HCT116 (cell line): ENCODE measurements at regions not wholly inside any gene's neighbourhood (a gene's known extent, or its start where the extent isn't known, plus 50 kb on each side); places are given as distances from the start of the nearest gene placed in this dataset.

Experiments
- ATAC-seq: fragments of 200-7000 bp; cut with Tn5 transposase; 2 replicates; pipeline ENCODE4 v1.9.1; 2020; ENCODE audit warnings: mild to moderate bottlenecking, moderate library complexity
- BruUV-seq: library from RNA; stranded (reverse); fragments of 400-500 nt; replicated peaks from 2 replicates; lab custom pipeline; 2021; lab: Mats Ljungman, UMichigan
- CTCF ChIA-PET: fragments of 300-600 bp; sonication (Branson Sonifier 250); formaldehyde crosslinking; loops from one replicate; lab custom pipeline; 2021; ENCODE audit warnings: antibody characterized with exemption; lab: Charles Lee
- POLR2A ChIA-PET: fragments of 300-600, 350-600 bp; sonication (Branson Sonifier 250); formaldehyde crosslinking; loops from one replicate; lab custom pipeline; 2021; ENCODE audit warnings: antibody characterized with exemption; lab: Charles Lee
- RAD21 ChIA-PET, 2 experiments: fragments of 300-600 bp; sonication (Branson Sonifier 250); formaldehyde crosslinking; loops; one replicate each; lab custom pipeline; 2023; ENCODE audit warnings: low total read pairs in 2 of 2; ENCODE audit not compliant: uncharacterized antibody in 2 of 2, unreplicated experiment in 2 of 2, low non-redundant PET in 1 of 2; lab: Charles Lee
- DNase-seq: peaks from one replicate; pipeline ENCODE4 v3.0.0-alpha.2; 2010; ENCODE audit warnings: low read depth, low spot score
- H2AFZ ChIP-seq: fragments of 200-600 bp; shearing (Covaris generic), sonication (generic); 2 replicates; pipeline ENCODE4 v1.6.1; 2017; ENCODE audit warnings: low read depth, mixed run types, mixed read lengths, antibody characterized with exemption, low read length; ENCODE audit not compliant: poor library complexity, severe bottlenecking
- H3K27ac ChIP-seq: 2 replicates; pipeline ENCODE4 v1.5.1; 2012; ENCODE audit warnings: low read depth, low read length
- H3K27me3 ChIP-seq: fragments of 200-600 bp; sonication (generic); 2 replicates; pipeline ENCODE4 v1.6.1; 2016; ENCODE audit warnings: mixed run types, low read length, mixed read lengths; ENCODE audit not compliant: insufficient read depth
- H3K36me3 ChIP-seq, 2 experiments: fragments of 200-500 bp in 1 of 2; fragments of 200-600 bp in 1 of 2; sonication (Bioruptor generic) in 1 of 2; sonication (generic) in 1 of 2; 2 replicates each; pipeline versions ENCODE4 v1.5.1 to v1.6.1; 2014 to 2016; ENCODE audit warnings: low read length in 2 of 2, inconsistent platforms in 1 of 2, mixed read lengths in 1 of 2, mixed run types in 1 of 2; ENCODE audit not compliant: insufficient read depth in 2 of 2, control insufficient read depth in 1 of 2
- H3K4me1 ChIP-seq, 2 experiments: fragments of 200-600 bp in 1 of 2; sonication (generic) in 1 of 2; 2 replicates each; pipeline versions ENCODE4 v1.5.1 to v1.6.1; 2012 to 2017; ENCODE audit warnings: low read length in 2 of 2, inconsistent platforms in 1 of 2, mild to moderate bottlenecking in 1 of 2, mixed read lengths in 1 of 2, mixed run types in 1 of 2, moderate library complexity in 1 of 2; ENCODE audit not compliant: insufficient read depth in 2 of 2, control insufficient read depth in 1 of 2
- H3K4me2 ChIP-seq: fragments of 200-600 bp; sonication (generic); 2 replicates; pipeline ENCODE4 v1.6.1; 2017; ENCODE audit warnings: mixed run types, low read length, mixed read lengths
- H3K4me3 ChIP-seq, 2 experiments: fragments of 200-600 bp in 1 of 2; sonication (generic) in 1 of 2; replicated peaks in 1 of 2; 2 replicates each; pipeline ENCODE4 v1.5.1; 2011 to 2016; ENCODE audit warnings: low read length in 2 of 2, control low read depth in 1 of 2, low read depth in 1 of 2, mild to moderate bottlenecking in 1 of 2, mixed read lengths in 1 of 2, mixed run types in 1 of 2
- H3K79me2 ChIP-seq: fragments of 200-600 bp; sonication (generic); 2 replicates; pipeline ENCODE4 v1.6.1; 2017; ENCODE audit warnings: mild to moderate bottlenecking, mixed run types, low read length, moderate library complexity, mixed read lengths; ENCODE audit not compliant: insufficient read depth
- H3K9ac ChIP-seq: fragments of 200-600 bp; sonication (generic); 2 replicates; pipeline ENCODE4 v1.6.1; 2016; ENCODE audit warnings: low read length, mixed read lengths
- H3K9me2 ChIP-seq: fragments of 200-600 bp; sonication (generic), shearing (Covaris generic); 2 replicates; pipeline ENCODE4 v1.6.1; 2017; ENCODE audit warnings: mixed run types, mild to moderate bottlenecking, moderate library complexity; ENCODE audit not compliant: insufficient read depth
- H3K9me3 ChIP-seq, 2 experiments: fragments of 200-500 bp in 1 of 2; fragments of 200-600 bp in 1 of 2; sonication (Bioruptor generic) in 1 of 2; sonication (generic) in 1 of 2; 2 replicates each; pipeline ENCODE4 v1.6.1; 2014 to 2017; ENCODE audit warnings: low read length in 2 of 2, mixed read lengths in 2 of 2, inconsistent platforms in 1 of 2, low read depth in 1 of 2, mild to moderate bottlenecking in 1 of 2, mixed run types in 1 of 2, moderate library complexity in 1 of 2; ENCODE audit not compliant: control insufficient read depth in 1 of 2, insufficient read depth in 1 of 2
- H4K20me1 ChIP-seq: fragments of 200-600 bp; sonication (generic), shearing (Covaris generic); 2 replicates; pipeline ENCODE4 v1.6.1; 2017; ENCODE audit warnings: mixed run types, mild to moderate bottlenecking, moderate library complexity; ENCODE audit not compliant: insufficient read depth
- CBX3 ChIP-seq: IDR thresholded peaks from 2 replicates; pipeline ENCODE4 v1.6.1; 2012; ENCODE audit warnings: low read depth
- ELF1 ChIP-seq: IDR thresholded peaks from 2 replicates; pipeline ENCODE4 v1.6.1; 2012; ENCODE audit warnings: low read depth, borderline replicate concordance
- EZH2phosphoT487 ChIP-seq: fragments of 200-600 bp; IDR thresholded peaks from 2 replicates; pipeline ENCODE4 v1.6.1; 2018; ENCODE audit warnings: antibody characterized with exemption, borderline replicate concordance
- JUND ChIP-seq: IDR thresholded peaks from 2 replicates; pipeline ENCODE4 v1.6.1; 2012
- POLR2A ChIP-seq: IDR thresholded peaks from 2 replicates; pipeline ENCODE4 v1.7.0; 2011; ENCODE audit warnings: borderline replicate concordance; ENCODE audit not compliant: insufficient read depth, insufficient read length; ENCODE audit errors: extremely low read depth
- POLR2AphosphoS5 ChIP-seq: IDR thresholded peaks from 2 replicates; pipeline ENCODE4 v1.6.1; 2011; ENCODE audit warnings: mild to moderate bottlenecking, low read depth, low read length, moderate library complexity
- RAD21 ChIP-seq: IDR thresholded peaks from 2 replicates; pipeline ENCODE4 v1.6.1; 2012; ENCODE audit warnings: low read depth, mild to moderate bottlenecking
- SIN3A ChIP-seq: IDR thresholded peaks from 2 replicates; pipeline ENCODE4 v1.6.1; 2012; ENCODE audit warnings: low read depth
- YY1 ChIP-seq: IDR thresholded peaks from 2 replicates; pipeline ENCODE4 v1.6.1; 2011; ENCODE audit warnings: low read length, low read depth, moderate library complexity, mild to moderate bottlenecking; ENCODE audit not compliant: insufficient replicate concordance; ENCODE audit errors: extremely low read depth
- intact Hi-C: fragments of 100-400 bp; cut with micrococcal nuclease; formaldehyde crosslinking; loops from 2 replicates; pipeline ENCODE4 v1.10.0; 2022
- TF ChIP-seq, protein P1 (sequence below), 3 experiments: fragments of 200-600 bp in 1 of 3; sonication (generic) in 1 of 3; IDR thresholded peaks in 2 of 3; conservative IDR thresholded peaks in 1 of 3; 2 replicates each; pipeline ENCODE4 v1.5.1; 2012 to 2017; ENCODE audit warnings: low read depth in 2 of 3, low read length in 2 of 3, antibody characterized with exemption in 1 of 3, borderline replicate concordance in 1 of 3, control low read depth in 1 of 3, mild to moderate bottlenecking in 1 of 3, mixed read lengths in 1 of 3, mixed run types in 1 of 3, moderate library complexity in 1 of 3; ENCODE audit not compliant: insufficient read depth in 1 of 3
- TF ChIP-seq, protein P2 (sequence below): IDR thresholded peaks from 2 replicates; pipeline ENCODE4 v1.6.1; 2012
- TF ChIP-seq, protein P3 (sequence below): IDR thresholded peaks from 2 replicates; pipeline ENCODE4 v1.6.1; 2012

DNA sequence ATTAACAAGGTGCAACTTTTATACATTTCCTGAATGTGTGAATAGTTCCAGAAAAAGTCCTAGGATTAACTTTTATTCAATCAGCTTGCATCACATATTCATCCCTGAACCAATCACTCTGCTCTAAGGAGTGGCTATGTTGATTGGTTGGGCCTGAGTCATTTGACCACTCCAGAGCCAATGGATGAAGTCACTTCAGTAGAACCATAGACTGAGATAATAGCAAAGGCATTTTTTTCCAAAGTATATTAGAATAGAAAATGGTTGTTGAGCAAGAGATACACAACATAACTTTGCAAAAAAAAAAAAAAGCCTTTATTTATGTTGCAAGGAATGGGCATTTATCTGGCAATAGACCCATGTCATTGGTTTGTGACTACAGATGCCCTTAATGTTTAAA lies 55.5 kb upstream of the AGTR1 start:
- Histone ChIP-seq H3K9ac (no peak overlapping the region), H4K20me1 (no peaks in the 10 kb centered on the region), H2AFZ (no peak overlapping the region), H3K9me2 (no peaks in the 10 kb centered on the region), H3K27me3 (no peaks in the 10 kb centered on the region), H3K4me2 (no peak overlapping the region), H3K4me3 (no peak overlapping the region), H3K36me3 (no peaks in the 10 kb centered on the region), H3K4me1 (peaks cover 0 to under 1% of the 10 kb centered on the region in 2 experiments; a peak in 1 of 4 replicates), H3K9me3 (no peaks in the 10 kb centered on the region), H3K79me2 (no peaks in the 10 kb centered on the region), H3K27ac (no peak overlapping the region)
- RAD21 ChIA-PET, result no interaction called here
- DNase-seq (no peak), ATAC-seq (no peak)
- POLR2A ChIA-PET, result no interaction called here
- intact Hi-C loops, result no loop called here
- TF ChIP-seq, protein P1, sequence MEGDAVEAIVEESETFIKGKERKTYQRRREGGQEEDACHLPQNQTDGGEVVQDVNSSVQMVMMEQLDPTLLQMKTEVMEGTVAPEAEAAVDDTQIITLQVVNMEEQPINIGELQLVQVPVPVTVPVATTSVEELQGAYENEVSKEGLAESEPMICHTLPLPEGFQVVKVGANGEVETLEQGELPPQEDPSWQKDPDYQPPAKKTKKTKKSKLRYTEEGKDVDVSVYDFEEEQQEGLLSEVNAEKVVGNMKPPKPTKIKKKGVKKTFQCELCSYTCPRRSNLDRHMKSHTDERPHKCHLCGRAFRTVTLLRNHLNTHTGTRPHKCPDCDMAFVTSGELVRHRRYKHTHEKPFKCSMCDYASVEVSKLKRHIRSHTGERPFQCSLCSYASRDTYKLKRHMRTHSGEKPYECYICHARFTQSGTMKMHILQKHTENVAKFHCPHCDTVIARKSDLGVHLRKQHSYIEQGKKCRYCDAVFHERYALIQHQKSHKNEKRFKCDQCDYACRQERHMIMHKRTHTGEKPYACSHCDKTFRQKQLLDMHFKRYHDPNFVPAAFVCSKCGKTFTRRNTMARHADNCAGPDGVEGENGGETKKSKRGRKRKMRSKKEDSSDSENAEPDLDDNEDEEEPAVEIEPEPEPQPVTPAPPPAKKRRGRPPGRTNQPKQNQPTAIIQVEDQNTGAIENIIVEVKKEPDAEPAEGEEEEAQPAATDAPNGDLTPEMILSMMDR (IDR thresholded peaks at IDR 0.05 in 2 of 3, conservative IDR thresholded peaks at IDR 0.05 in 1 of 3; ENCODE audit: borderline replicate concordance in 1 of 3, insufficient read depth in 1 of 3, low read depth in 2 of 3, low read length in 2 of 3), result no peak
- no peak for TF ChIP-seq POLR2AphosphoS5
- TF ChIP-seq YY1, result no peak
- TF ChIP-seq CBX3, result no peak
- no peak for TF ChIP-seq EZH2phosphoT487
- no peak for TF ChIP-seq ELF1
- no peak for TF ChIP-seq POLR2A
- TF ChIP-seq, protein P2, sequence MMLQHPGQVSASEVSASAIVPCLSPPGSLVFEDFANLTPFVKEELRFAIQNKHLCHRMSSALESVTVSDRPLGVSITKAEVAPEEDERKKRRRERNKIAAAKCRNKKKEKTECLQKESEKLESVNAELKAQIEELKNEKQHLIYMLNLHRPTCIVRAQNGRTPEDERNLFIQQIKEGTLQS, result no peak
- TF ChIP-seq SIN3A, result no peak
- TF ChIP-seq JUND, result no peak
- TF ChIP-seq, protein P3, sequence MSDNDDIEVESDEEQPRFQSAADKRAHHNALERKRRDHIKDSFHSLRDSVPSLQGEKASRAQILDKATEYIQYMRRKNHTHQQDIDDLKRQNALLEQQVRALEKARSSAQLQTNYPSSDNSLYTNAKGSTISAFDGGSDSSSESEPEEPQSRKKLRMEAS, result no peak
- no peak for TF ChIP-seq RAD21
- BruUV-seq, result no TSS peak
- CTCF ChIA-PET, result no interaction called here
